H1 (cell line): ENCODE measurements at regions not wholly inside any gene's neighbourhood (a gene's known extent, or its start where the extent isn't known, plus 50 kb on each side); places are given as distances from the start of the nearest gene placed in this dataset.

Source experiments
- NANOG ChIP-seq: IDR thresholded peaks from 2 replicates; pipeline ENCODE4 v1.6.1; 2011; ENCODE audit warnings: low read length, low read depth, mild to moderate bottlenecking, inconsistent platforms; ENCODE audit not compliant: insufficient read depth, poor library complexity, severe bottlenecking
- PHF8 ChIP-seq: fragments of 200-600 bp; sonication (generic); conservative IDR thresholded peaks from 2 replicates; pipeline ENCODE4 v1.7.1; 2012; ENCODE audit warnings: low read depth, mild to moderate bottlenecking, inconsistent platforms, low read length, moderate library complexity
- RAD21 ChIP-seq, 2 experiments: IDR thresholded peaks in 1 of 2; conservative IDR thresholded peaks in 1 of 2; 2 replicates each; pipeline ENCODE4 v1.6.1; 2011; ENCODE audit warnings: low read depth in 2 of 2, low read length in 2 of 2, improper control_type of control experiment in 1 of 2, inconsistent platforms in 1 of 2, mild to moderate bottlenecking in 1 of 2, moderate library complexity in 1 of 2
- RBBP5 ChIP-seq: IDR thresholded peaks from 2 replicates; pipeline ENCODE4 v1.7.1; 2012; ENCODE audit warnings: low read depth, mild to moderate bottlenecking, inconsistent platforms, low read length, moderate library complexity, borderline replicate concordance
- RFX5 ChIP-seq: IDR thresholded peaks from 2 replicates; pipeline ENCODE4 v1.6.1; 2011; ENCODE audit warnings: low read depth, low read length, improper control_type of control experiment, borderline replicate concordance

DNA sequence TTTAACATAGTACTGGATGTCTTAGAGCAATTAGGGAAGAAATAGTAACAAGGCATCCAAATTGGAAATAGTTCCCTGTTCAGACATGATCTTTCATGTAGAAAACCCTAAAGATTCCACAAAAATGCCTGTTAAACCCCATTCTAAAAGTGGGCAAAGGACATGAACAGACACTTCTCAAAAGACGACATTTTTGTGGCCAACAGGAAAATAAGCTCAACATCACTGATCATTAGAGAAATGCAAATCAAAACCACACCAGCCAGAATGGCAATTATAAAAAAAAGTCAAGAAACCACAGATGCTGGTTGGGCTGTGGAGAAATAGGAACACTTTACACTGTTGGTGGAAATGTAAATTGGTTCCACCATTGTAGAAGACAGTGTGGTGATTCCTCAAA is 109.9 kb upstream of the MOCS1 start (continued):
- TF ChIP-seq NANOG (no peak), RFX5 (no peak), RBBP5 (no peak), RAD21 (IDR thresholded peaks at IDR 0.05 in 1 of 2, conservative IDR thresholded peaks at IDR 0.05 in 1 of 2; ENCODE audit: low read depth in 2 of 2, low read length in 2 of 2) (no peak), PHF8 (no peak)
